OCI-LY7 (cell line): ENCODE measurements at regions not wholly inside any gene's neighbourhood (a gene's known extent, or its start where the extent isn't known, plus 50 kb on each side); places are given as distances from the start of the nearest gene placed in this dataset.

Experiments
- CTCF ChIP-seq: fragments of 200-600 bp; sonication (generic); conservative IDR thresholded peaks from 2 replicates; pipeline ENCODE4 v1.5.1; 2014; ENCODE audit warnings: mild to moderate bottlenecking, antibody characterized with exemption, low read length, moderate library complexity, mixed read lengths
- EZH2phosphoT487 ChIP-seq: fragments of 200-600 bp; sonication (generic); IDR thresholded peaks from 2 replicates; pipeline ENCODE4 v1.6.1; 2018; ENCODE audit warnings: low read depth, borderline replicate concordance, mild to moderate bottlenecking, mixed run types, antibody characterized with exemption, low read length, moderate library complexity, mixed read lengths

GRCh38 chr17:69630056-69630635 lies 215.6 kb downstream of the MAP2K6 start:
- TF ChIP-seq CTCF: no peak
- TF ChIP-seq EZH2phosphoT487: no peak
